ENCODE measurements at regions not wholly inside any gene's neighbourhood (a gene's known extent, or its start where the extent isn't known, plus 50 kb on each side); places are given as distances from the start of the nearest gene placed in this dataset.

DNA sequence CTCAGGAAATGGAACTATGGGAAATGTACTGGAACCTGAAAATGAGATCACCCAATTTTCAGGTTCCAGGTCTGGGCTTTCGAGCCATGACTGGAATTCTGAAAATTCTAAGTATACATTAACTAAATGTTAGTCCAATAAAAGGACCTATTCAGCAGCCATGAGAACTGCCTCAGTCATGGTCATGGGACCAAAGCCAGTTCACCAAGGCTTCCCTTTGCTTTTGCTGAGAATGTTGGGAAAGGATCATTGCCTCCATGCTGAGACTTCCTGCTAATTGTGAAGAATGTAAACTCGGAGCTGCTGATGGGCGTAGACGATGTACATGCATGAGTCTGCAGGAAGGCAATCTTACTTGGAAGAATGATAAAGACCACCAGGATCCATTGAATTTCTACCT lies 624.4 kb upstream of the SOX11 start:
- no peaks in the 10 kb centered on the region for H3K27me3 Mint-ChIP-seq (ENCODE audit: insufficient read depth, unreplicated experiment)
- H3K4me1 ChIP-seq = no peaks in the 10 kb centered on the region
- no peak overlapping the region for H3K4me3 ChIP-seq (ENCODE audit: low read depth, low read length)
- no peaks in the 10 kb centered on the region for H3K27me3 ChIP-seq (replicated peaks; ENCODE audit: control insufficient read depth, insufficient read depth, low read length)
- intact Hi-C loops (cut with micrococcal nuclease; ENCODE audit: unreplicated experiment) = no loop called here
- TF ChIP-seq, protein P1, sequence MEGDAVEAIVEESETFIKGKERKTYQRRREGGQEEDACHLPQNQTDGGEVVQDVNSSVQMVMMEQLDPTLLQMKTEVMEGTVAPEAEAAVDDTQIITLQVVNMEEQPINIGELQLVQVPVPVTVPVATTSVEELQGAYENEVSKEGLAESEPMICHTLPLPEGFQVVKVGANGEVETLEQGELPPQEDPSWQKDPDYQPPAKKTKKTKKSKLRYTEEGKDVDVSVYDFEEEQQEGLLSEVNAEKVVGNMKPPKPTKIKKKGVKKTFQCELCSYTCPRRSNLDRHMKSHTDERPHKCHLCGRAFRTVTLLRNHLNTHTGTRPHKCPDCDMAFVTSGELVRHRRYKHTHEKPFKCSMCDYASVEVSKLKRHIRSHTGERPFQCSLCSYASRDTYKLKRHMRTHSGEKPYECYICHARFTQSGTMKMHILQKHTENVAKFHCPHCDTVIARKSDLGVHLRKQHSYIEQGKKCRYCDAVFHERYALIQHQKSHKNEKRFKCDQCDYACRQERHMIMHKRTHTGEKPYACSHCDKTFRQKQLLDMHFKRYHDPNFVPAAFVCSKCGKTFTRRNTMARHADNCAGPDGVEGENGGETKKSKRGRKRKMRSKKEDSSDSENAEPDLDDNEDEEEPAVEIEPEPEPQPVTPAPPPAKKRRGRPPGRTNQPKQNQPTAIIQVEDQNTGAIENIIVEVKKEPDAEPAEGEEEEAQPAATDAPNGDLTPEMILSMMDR (IDR thresholded peaks at IDR 0.05; ENCODE audit: insufficient read depth in 1 of 2, low read depth in 1 of 2, low read length in 1 of 2, severe bottlenecking in 1 of 2, unreplicated experiment in 1 of 2) = no peak
- H3K36me3 Mint-ChIP-seq (ENCODE audit: insufficient read depth, unreplicated experiment) = no peaks in the 10 kb centered on the region
- DNase-seq = no peak
- H3K4me1 Mint-ChIP-seq (ENCODE audit: low read depth, unreplicated experiment) = no peaks in the 10 kb centered on the region
- H3K36me3 ChIP-seq (ENCODE audit: control insufficient read depth, insufficient read depth, low read length) = no peaks in the 10 kb centered on the region
- BruUV-seq (replicated peaks) = no TSS peak
- ChIA-PET POLR2A (no interaction called here), CTCF (no interaction called here)
- H3K9me3 Mint-ChIP-seq (ENCODE audit: unreplicated experiment) = no peaks in the 10 kb centered on the region
- H3K27ac Mint-ChIP-seq (ENCODE audit: unreplicated experiment) = no peak overlapping the region
- H3K4me3 Mint-ChIP-seq (ENCODE audit: unreplicated experiment) = no peak overlapping the region
- no peaks in the 10 kb centered on the region; the same call in none of the 2 replicates for H3K9me3 ChIP-seq

DNA sequence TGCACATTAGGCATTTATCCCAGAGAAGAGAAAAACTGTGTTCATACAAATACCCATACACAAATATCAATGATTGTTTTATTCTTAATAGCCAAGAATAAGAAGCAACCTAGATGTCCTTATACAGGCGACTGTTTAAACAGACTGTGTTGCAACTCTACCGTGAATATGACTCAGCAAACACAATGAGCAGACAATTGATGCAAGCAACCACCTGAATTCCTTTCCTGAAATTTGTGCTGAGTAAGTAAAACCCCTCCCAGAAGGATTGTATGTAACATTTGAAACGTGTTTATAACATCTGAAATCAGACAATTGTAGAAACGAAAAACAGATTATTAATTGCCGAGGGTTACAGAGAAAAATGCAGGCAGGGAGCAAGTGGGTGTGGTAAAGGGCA lies 621.9 kb upstream of the SOX11 start:
- no peaks in the 10 kb centered on the region for H3K36me3 Mint-ChIP-seq (ENCODE audit: insufficient read depth, unreplicated experiment)
- H3K9me3 ChIP-seq = no peaks in the 10 kb centered on the region; the same call in none of the 2 replicates
- H3K36me3 ChIP-seq (ENCODE audit: control insufficient read depth, insufficient read depth, low read length) = no peaks in the 10 kb centered on the region
- BruUV-seq (replicated peaks) = no TSS peak
- H3K9me3 Mint-ChIP-seq (ENCODE audit: unreplicated experiment) = no peaks in the 10 kb centered on the region
- H3K27me3 ChIP-seq (replicated peaks; ENCODE audit: control insufficient read depth, insufficient read depth, low read length) = no peaks in the 10 kb centered on the region
- TF ChIP-seq, protein P1 (IDR thresholded peaks at IDR 0.05; ENCODE audit: insufficient read depth in 1 of 2, low read depth in 1 of 2, low read length in 1 of 2, severe bottlenecking in 1 of 2, unreplicated experiment in 1 of 2) = no peak
- no peaks in the 10 kb centered on the region for H3K4me1 ChIP-seq
- no peak overlapping the region for H3K4me3 ChIP-seq (ENCODE audit: low read depth, low read length)
- POLR2A ChIA-PET = no interaction called here
- no peak for DNase-seq
- no peaks in the 10 kb centered on the region for H3K4me1 Mint-ChIP-seq (ENCODE audit: low read depth, unreplicated experiment)
- CTCF ChIA-PET = no interaction called here
- H3K27ac Mint-ChIP-seq (ENCODE audit: unreplicated experiment) = no peak overlapping the region
- intact Hi-C loops (cut with micrococcal nuclease; ENCODE audit: unreplicated experiment) = no loop called here
- H3K4me3 Mint-ChIP-seq (ENCODE audit: unreplicated experiment) = no peak overlapping the region
- no peaks in the 10 kb centered on the region for H3K27me3 Mint-ChIP-seq (ENCODE audit: insufficient read depth, unreplicated experiment)

DNA sequence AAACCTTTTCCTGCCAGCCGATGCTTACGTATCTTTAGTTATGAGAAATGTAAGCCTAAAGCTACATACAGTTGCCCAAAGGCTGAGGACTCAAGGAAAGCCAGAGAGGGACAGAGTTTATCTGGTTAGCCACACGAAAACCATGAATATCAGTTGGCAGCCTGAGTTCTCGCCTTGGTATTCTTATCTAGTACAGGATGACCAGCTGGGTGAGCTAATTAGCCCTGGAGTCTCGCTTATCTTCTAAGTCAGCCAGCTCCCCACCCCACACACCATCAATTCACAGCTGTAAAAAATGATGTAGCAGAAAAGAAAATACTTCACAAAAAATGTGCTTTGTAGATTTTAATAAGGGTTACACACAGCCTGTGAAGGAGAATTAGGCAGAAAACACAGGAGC lies 617.5 kb upstream of the SOX11 start:
- Mint-ChIP-seq H3K9me3 (ENCODE audit: unreplicated experiment) (peaks cover 7% of the 10 kb centered on the region), H3K27ac (ENCODE audit: unreplicated experiment) (no peak overlapping the region), H3K4me1 (ENCODE audit: low read depth, unreplicated experiment) (no peaks in the 10 kb centered on the region), H3K4me3 (ENCODE audit: unreplicated experiment) (no peak overlapping the region), H3K27me3 (ENCODE audit: insufficient read depth, unreplicated experiment) (no peaks in the 10 kb centered on the region), H3K36me3 (ENCODE audit: insufficient read depth, unreplicated experiment) (no peaks in the 10 kb centered on the region)
- no peaks in the 10 kb centered on the region; the same call in 1 of the 2 replicates for H3K9me3 ChIP-seq
- ChIA-PET POLR2A (no interaction called here), CTCF (no interaction called here)
- H3K36me3 ChIP-seq (ENCODE audit: control insufficient read depth, insufficient read depth, low read length) = no peaks in the 10 kb centered on the region
- TF ChIP-seq, protein P1 (IDR thresholded peaks at IDR 0.05; ENCODE audit: insufficient read depth in 1 of 2, low read depth in 1 of 2, low read length in 1 of 2, severe bottlenecking in 1 of 2, unreplicated experiment in 1 of 2) = no peak
- no peaks in the 10 kb centered on the region for H3K4me1 ChIP-seq
- intact Hi-C loops (cut with micrococcal nuclease; ENCODE audit: unreplicated experiment) = no loop called here
- H3K27me3 ChIP-seq (replicated peaks; ENCODE audit: control insufficient read depth, insufficient read depth, low read length) = no peaks in the 10 kb centered on the region
- no TSS peak for BruUV-seq (replicated peaks)
- H3K4me3 ChIP-seq (ENCODE audit: low read depth, low read length) = no peak overlapping the region
- DNase-seq = no peak

Data from Caco-2 (cell line).